ENCODE measurements at regions not wholly inside any gene's neighbourhood (a gene's known extent, or its start where the extent isn't known, plus 50 kb on each side); places are given as distances from the start of the nearest gene placed in this dataset.

GRCh38 chr13:103812971-103813370, 746.8 kb upstream of the SLC10A2 start:
- no peaks in the 10 kb centered on the region for H3K27me3 ChIP-seq (ENCODE audit: insufficient read depth, low read length)
- ChIA-PET RAD21 (ENCODE audit: low non-redundant PET in 1 of 2, low total read pairs in 2 of 2, uncharacterized antibody in 2 of 2, unreplicated experiment in 2 of 2) (no interaction called here), CTCF (no interaction called here), POLR2A (no interaction called here)
- no peak for TF ChIP-seq FOSL1 (IDR thresholded peaks at IDR 0.05; ENCODE audit: low read depth)
- no peak for TF ChIP-seq CTCF (IDR thresholded peaks at IDR 0.05 in 2 of 3, conservative IDR thresholded peaks at IDR 0.05 in 1 of 3; ENCODE audit: borderline replicate concordance in 1 of 3, insufficient read depth in 1 of 3, low read depth in 2 of 3, low read length in 2 of 3)
- no peak for TF ChIP-seq ATF3 (IDR thresholded peaks at IDR 0.05)
- no peak for TF ChIP-seq EZH2 (IDR thresholded peaks at IDR 0.05)
- no peak for TF ChIP-seq POLR2A (IDR thresholded peaks at IDR 0.05; ENCODE audit: borderline replicate concordance, extremely low read depth, insufficient read depth, insufficient read length)
- no peak for TF ChIP-seq RAD21 (IDR thresholded peaks at IDR 0.05; ENCODE audit: low read depth)
- TF ChIP-seq EGR1 (IDR thresholded peaks at IDR 0.05; ENCODE audit: low read depth), result no peak
- TF ChIP-seq ZNF274 (IDR thresholded peaks at IDR 0.05; ENCODE audit: low read depth, low read length), result no peak
- no peak for TF ChIP-seq ZFX (IDR thresholded peaks at IDR 0.05)
- no peak for TF ChIP-seq ZBTB33 (IDR thresholded peaks at IDR 0.05; ENCODE audit: extremely low read depth, insufficient replicate concordance, low read length)
- TF ChIP-seq JUND (IDR thresholded peaks at IDR 0.05), result no peak
- TF ChIP-seq ELF1 (IDR thresholded peaks at IDR 0.05; ENCODE audit: borderline replicate concordance, low read depth), result no peak
- TF ChIP-seq SIN3A (IDR thresholded peaks at IDR 0.05; ENCODE audit: low read depth), result no peak
- no peak for TF ChIP-seq CEBPB (IDR thresholded peaks at IDR 0.05; ENCODE audit: low read depth)
- no peak for TF ChIP-seq SP1 (IDR thresholded peaks at IDR 0.05; ENCODE audit: low read depth)
- no peak for TF ChIP-seq EZH2phosphoT487 (IDR thresholded peaks at IDR 0.05; ENCODE audit: borderline replicate concordance)
- no peak for TF ChIP-seq POLR2AphosphoS5 (IDR thresholded peaks at IDR 0.05; ENCODE audit: low read depth, low read length)
- H3K9me2 ChIP-seq (ENCODE audit: insufficient read depth), result no peaks in the 10 kb centered on the region
- ATAC-seq, result no peak
- intact Hi-C loops (cut with micrococcal nuclease), result no loop called here
- no peaks in the 10 kb centered on the region for H3K79me2 ChIP-seq (ENCODE audit: insufficient read depth, low read length)
- DNase-seq (ENCODE audit: low read depth, low spot score), result no peak
- BruUV-seq (replicated peaks), result no TSS peak
- no peak overlapping the region for H2AFZ ChIP-seq (ENCODE audit: low read depth, low read length, poor library complexity, severe bottlenecking)
- H3K4me3 ChIP-seq (replicated peaks in 1 of 2; ENCODE audit: low read depth in 1 of 2, low read length in 2 of 2), result no peak overlapping the region
- no peaks in the 10 kb centered on the region for H4K20me1 ChIP-seq (ENCODE audit: insufficient read depth)
- no peaks in the 10 kb centered on the region for H3K9me3 ChIP-seq (ENCODE audit: control insufficient read depth in 1 of 2, insufficient read depth in 1 of 2, low read depth in 1 of 2, low read length in 2 of 2)
- H3K27ac ChIP-seq (ENCODE audit: low read depth, low read length), result no peak overlapping the region
- no peaks in the 10 kb centered on the region for H3K36me3 ChIP-seq (ENCODE audit: control insufficient read depth in 1 of 2, insufficient read depth in 2 of 2, low read length in 2 of 2)
- H3K9ac ChIP-seq (ENCODE audit: low read length), result no peak overlapping the region
- H3K4me2 ChIP-seq (ENCODE audit: low read length), result no peak overlapping the region
- no peaks in the 10 kb centered on the region for H3K4me1 ChIP-seq (ENCODE audit: control insufficient read depth in 1 of 2, insufficient read depth in 2 of 2, low read length in 2 of 2)

All from HCT116 (cell line).